OCI-LY7 (cell line): ENCODE measurements at regions not wholly inside any gene's neighbourhood (a gene's known extent, or its start where the extent isn't known, plus 50 kb on each side); places are given as distances from the start of the nearest gene placed in this dataset.

Source experiments
- BruUV-seq: library from RNA; stranded (reverse); fragments of 400-500 nt; replicated peaks from 2 replicates; lab custom pipeline; 2021; lab: Mats Ljungman, UMichigan
- CTCF ChIA-PET: fragments of 300-600 bp; sonication (Branson Sonifier 250); formaldehyde crosslinking; loops from one replicate; lab custom pipeline; 2022; ENCODE audit warnings: antibody characterized with exemption; ENCODE audit not compliant: unreplicated experiment; lab: Charles Lee
- POLR2A ChIA-PET: fragments of 300-600 bp; sonication (Branson Sonifier 250); formaldehyde crosslinking; loops from one replicate; lab custom pipeline; 2022; ENCODE audit warnings: antibody characterized with exemption; lab: Charles Lee
- DNase-seq: peaks from one replicate; pipeline ENCODE4 v3.0.0-alpha.2; 2015; ENCODE audit warnings: low spot score
- H2AFZ ChIP-seq: fragments of 200-600 bp; sonication (generic), shearing (Covaris generic); 2 replicates; pipeline ENCODE4 v1.6.1; 2014; ENCODE audit warnings: mild to moderate bottlenecking, antibody characterized with exemption, low read length, moderate library complexity
- H3K27ac ChIP-seq: fragments of 200-600 bp; sonication (generic); 2 replicates; pipeline ENCODE4 v1.5.1; 2014; ENCODE audit warnings: mixed run types, low read depth, mild to moderate bottlenecking, moderate library complexity, low read length, inconsistent platforms; ENCODE audit not compliant: poor library complexity, severe bottlenecking
- H3K36me3 ChIP-seq: fragments of 200-600 bp; sonication (generic); 2 replicates; pipeline ENCODE4 v1.6.1; 2014; ENCODE audit warnings: mild to moderate bottlenecking, antibody characterized with exemption, low read length, moderate library complexity, mixed read lengths; ENCODE audit not compliant: insufficient read depth
- H3K4me1 ChIP-seq: fragments of 200-600 bp; sonication (generic); 2 replicates; pipeline ENCODE4 v1.5.1; 2014; ENCODE audit warnings: mild to moderate bottlenecking, low read length; ENCODE audit not compliant: insufficient read depth, poor library complexity, severe bottlenecking
- H3K4me2 ChIP-seq: fragments of 200-600 bp; sonication (generic); 2 replicates; pipeline ENCODE4 v1.6.1; 2014; ENCODE audit warnings: mild to moderate bottlenecking, low read length
- H3K4me3 ChIP-seq: fragments of 200-600 bp; sonication (generic); 2 replicates; pipeline ENCODE4 v1.5.1; 2014; ENCODE audit warnings: mild to moderate bottlenecking, low read depth, low read length; ENCODE audit not compliant: poor library complexity, severe bottlenecking
- H3K79me2 ChIP-seq: fragments of 200-600 bp; sonication (generic); 2 replicates; pipeline ENCODE4 v1.6.1; 2016; ENCODE audit warnings: low read depth, mild to moderate bottlenecking, low read length, moderate library complexity, mixed read lengths; ENCODE audit not compliant: insufficient read depth
- H3K9me2 ChIP-seq: fragments of 200-600 bp; sonication (generic); 2 replicates; pipeline ENCODE4 v1.6.1; 2016; ENCODE audit warnings: mild to moderate bottlenecking, low read length, mixed read lengths; ENCODE audit not compliant: insufficient read depth
- H3K9me3 ChIP-seq: fragments of 200-600 bp; sonication (generic); 2 replicates; pipeline ENCODE4 v1.6.1; 2014; ENCODE audit warnings: mild to moderate bottlenecking, mixed run types, low read length, mixed read lengths
- H4K20me1 ChIP-seq: fragments of 200-600 bp; sonication (generic); 2 replicates; pipeline ENCODE4 v1.6.1; 2014; ENCODE audit warnings: mild to moderate bottlenecking, antibody characterized with exemption, low read length, moderate library complexity, mixed read lengths; ENCODE audit not compliant: insufficient read depth
- EZH2phosphoT487 ChIP-seq: fragments of 200-600 bp; sonication (generic); IDR thresholded peaks from 2 replicates; pipeline ENCODE4 v1.6.1; 2018; ENCODE audit warnings: low read depth, borderline replicate concordance, mild to moderate bottlenecking, mixed run types, antibody characterized with exemption, low read length, moderate library complexity, mixed read lengths
- intact Hi-C: fragments of 100-400 bp; cut with micrococcal nuclease; formaldehyde crosslinking; loops from one replicate; pipeline ENCODE4 v1.10.0; 2022; ENCODE audit not compliant: unreplicated experiment
- TF ChIP-seq, protein P1 (sequence below): fragments of 200-600 bp; sonication (generic); conservative IDR thresholded peaks from 2 replicates; pipeline ENCODE4 v1.5.1; 2014; ENCODE audit warnings: mild to moderate bottlenecking, antibody characterized with exemption, low read length, moderate library complexity, mixed read lengths

GRCh38 chr10:92755725-92756124, 66.0 kb downstream of the HHEX start:
- BruUV-seq, result no TSS peak
- H2AFZ ChIP-seq, result no peak overlapping the region
- no peaks in the 10 kb centered on the region for H3K79me2 ChIP-seq
- DNase-seq, result no peak
- H4K20me1 ChIP-seq, result no peaks in the 10 kb centered on the region
- intact Hi-C loops, result loop anchor here (1.0 to 2.0 kb wide), 6 partner anchors 13 to 162 kb away; partner anchors contain the start of genes EXOC6, HHEX and KIF11
- H3K9me2 ChIP-seq, result no peaks in the 10 kb centered on the region
- peak overlapping the region; percentile 96 for H3K27ac ChIP-seq
- H3K36me3 ChIP-seq, result no peaks in the 10 kb centered on the region
- peak overlapping the region; percentile 76 for H3K4me2 ChIP-seq
- CTCF ChIA-PET, result no interaction called here
- H3K9me3 ChIP-seq, result no peaks in the 10 kb centered on the region
- POLR2A ChIA-PET, result interaction anchor here (0.9 to 2.8 kb wide), 13 partner anchors 9 to 165 kb away, joined by 3 to 32 read pairs (median 4); no protein-coding TSS in a partner anchor
- TF ChIP-seq, protein P1, sequence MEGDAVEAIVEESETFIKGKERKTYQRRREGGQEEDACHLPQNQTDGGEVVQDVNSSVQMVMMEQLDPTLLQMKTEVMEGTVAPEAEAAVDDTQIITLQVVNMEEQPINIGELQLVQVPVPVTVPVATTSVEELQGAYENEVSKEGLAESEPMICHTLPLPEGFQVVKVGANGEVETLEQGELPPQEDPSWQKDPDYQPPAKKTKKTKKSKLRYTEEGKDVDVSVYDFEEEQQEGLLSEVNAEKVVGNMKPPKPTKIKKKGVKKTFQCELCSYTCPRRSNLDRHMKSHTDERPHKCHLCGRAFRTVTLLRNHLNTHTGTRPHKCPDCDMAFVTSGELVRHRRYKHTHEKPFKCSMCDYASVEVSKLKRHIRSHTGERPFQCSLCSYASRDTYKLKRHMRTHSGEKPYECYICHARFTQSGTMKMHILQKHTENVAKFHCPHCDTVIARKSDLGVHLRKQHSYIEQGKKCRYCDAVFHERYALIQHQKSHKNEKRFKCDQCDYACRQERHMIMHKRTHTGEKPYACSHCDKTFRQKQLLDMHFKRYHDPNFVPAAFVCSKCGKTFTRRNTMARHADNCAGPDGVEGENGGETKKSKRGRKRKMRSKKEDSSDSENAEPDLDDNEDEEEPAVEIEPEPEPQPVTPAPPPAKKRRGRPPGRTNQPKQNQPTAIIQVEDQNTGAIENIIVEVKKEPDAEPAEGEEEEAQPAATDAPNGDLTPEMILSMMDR, result no peak
- no peak for TF ChIP-seq EZH2phosphoT487
- H3K4me3 ChIP-seq, result peak overlapping the region; percentile 50
- peaks cover 67% of the 10 kb centered on the region for H3K4me1 ChIP-seq

- TSS peak; percentile 81 for BruUV-seq
- peak overlapping the region; percentile 80 for H3K4me2 ChIP-seq
- H3K9me3 ChIP-seq, result no peaks in the 10 kb centered on the region
- H3K4me1 ChIP-seq, result peaks cover 68% of the 10 kb centered on the region
- H3K27ac ChIP-seq, result peak overlapping the region; percentile 96
- no peaks in the 10 kb centered on the region for H3K79me2 ChIP-seq
- H3K36me3 ChIP-seq, result no peaks in the 10 kb centered on the region
- H3K4me3 ChIP-seq, result peak overlapping the region; percentile 58
- no peaks in the 10 kb centered on the region for H3K9me2 ChIP-seq
- POLR2A ChIA-PET, result interaction anchor here (0.6 to 2.8 kb wide), 20 partner anchors 10 to 807 kb away, joined by 3 to 32 read pairs (median 4); partner anchors contain the start of gene EXOC6
- no peak overlapping the region for H2AFZ ChIP-seq
- DNase-seq, result peak; percentile 97
- no peaks in the 10 kb centered on the region for H4K20me1 ChIP-seq
- TF ChIP-seq, protein P1, result no peak
- no peak for TF ChIP-seq EZH2phosphoT487
- CTCF ChIA-PET, result interaction anchor here (0.7 to 1.9 kb wide), 2 partner anchors 10 to 15 kb away, joined by 3 to 8 read pairs; no protein-coding TSS in a partner anchor
- intact Hi-C loops, result loop anchor here (1.0 to 2.0 kb wide), 7 partner anchors 14 to 163 kb away; partner anchors contain the start of genes EXOC6, HHEX and KIF11
Measured at GRCh38 chr10:92756201-92757065, 66.7 kb downstream of the HHEX start.
